ENCODE measurements at regions not wholly inside any gene's neighbourhood (a gene's known extent, or its start where the extent isn't known, plus 50 kb on each side); places are given as distances from the start of the nearest gene placed in this dataset.

DNA sequence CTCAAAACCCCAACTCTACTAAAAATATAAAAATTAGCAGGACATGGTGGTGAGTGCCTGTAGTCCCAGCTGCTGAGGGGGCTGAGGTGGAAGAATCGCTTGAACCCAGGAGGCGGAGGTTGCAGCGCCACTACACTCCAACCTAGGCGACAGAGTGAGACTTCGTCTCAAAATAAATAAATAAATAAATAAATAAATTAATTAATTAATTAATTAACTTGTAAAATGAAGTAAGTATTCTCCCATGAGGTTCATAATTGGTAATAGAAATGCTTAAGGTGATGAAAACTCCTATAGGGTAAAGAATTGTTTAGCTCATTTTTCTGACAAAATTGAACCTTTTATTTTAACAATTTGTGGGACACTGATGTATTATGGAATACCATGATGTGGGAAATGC is 230.8 kb downstream of the TMEM182 start:
- TF ChIP-seq, protein P1, sequence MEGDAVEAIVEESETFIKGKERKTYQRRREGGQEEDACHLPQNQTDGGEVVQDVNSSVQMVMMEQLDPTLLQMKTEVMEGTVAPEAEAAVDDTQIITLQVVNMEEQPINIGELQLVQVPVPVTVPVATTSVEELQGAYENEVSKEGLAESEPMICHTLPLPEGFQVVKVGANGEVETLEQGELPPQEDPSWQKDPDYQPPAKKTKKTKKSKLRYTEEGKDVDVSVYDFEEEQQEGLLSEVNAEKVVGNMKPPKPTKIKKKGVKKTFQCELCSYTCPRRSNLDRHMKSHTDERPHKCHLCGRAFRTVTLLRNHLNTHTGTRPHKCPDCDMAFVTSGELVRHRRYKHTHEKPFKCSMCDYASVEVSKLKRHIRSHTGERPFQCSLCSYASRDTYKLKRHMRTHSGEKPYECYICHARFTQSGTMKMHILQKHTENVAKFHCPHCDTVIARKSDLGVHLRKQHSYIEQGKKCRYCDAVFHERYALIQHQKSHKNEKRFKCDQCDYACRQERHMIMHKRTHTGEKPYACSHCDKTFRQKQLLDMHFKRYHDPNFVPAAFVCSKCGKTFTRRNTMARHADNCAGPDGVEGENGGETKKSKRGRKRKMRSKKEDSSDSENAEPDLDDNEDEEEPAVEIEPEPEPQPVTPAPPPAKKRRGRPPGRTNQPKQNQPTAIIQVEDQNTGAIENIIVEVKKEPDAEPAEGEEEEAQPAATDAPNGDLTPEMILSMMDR (IDR thresholded peaks at IDR 0.05), result no peak
- TF ChIP-seq JUN (CRISPR knock-in tag; IDR thresholded peaks at IDR 0.05) (no peak), ZNF219 (CRISPR knock-in tag; IDR thresholded peaks at IDR 0.05; ENCODE audit: borderline replicate concordance) (no peak), SOX15 (CRISPR knock-in tag; IDR thresholded peaks at IDR 0.05) (no peak)
- TF ChIP-seq, protein P2, sequence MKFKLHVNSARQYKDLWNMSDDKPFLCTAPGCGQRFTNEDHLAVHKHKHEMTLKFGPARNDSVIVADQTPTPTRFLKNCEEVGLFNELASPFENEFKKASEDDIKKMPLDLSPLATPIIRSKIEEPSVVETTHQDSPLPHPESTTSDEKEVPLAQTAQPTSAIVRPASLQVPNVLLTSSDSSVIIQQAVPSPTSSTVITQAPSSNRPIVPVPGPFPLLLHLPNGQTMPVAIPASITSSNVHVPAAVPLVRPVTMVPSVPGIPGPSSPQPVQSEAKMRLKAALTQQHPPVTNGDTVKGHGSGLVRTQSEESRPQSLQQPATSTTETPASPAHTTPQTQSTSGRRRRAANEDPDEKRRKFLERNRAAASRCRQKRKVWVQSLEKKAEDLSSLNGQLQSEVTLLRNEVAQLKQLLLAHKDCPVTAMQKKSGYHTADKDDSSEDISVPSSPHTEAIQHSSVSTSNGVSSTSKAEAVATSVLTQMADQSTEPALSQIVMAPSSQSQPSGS (CRISPR knock-in tag; IDR thresholded peaks at IDR 0.05; ENCODE audit: borderline replicate concordance, low read depth), result no peak

Measured in WTC11 (cell line).